ENCODE measurements at regions not wholly inside any gene's neighbourhood (a gene's known extent, or its start where the extent isn't known, plus 50 kb on each side); places are given as distances from the start of the nearest gene placed in this dataset.
"Not testable (repeated sequence)": the region's sequence is repeated elsewhere in the genome, so short reads cannot be mapped to it uniquely, and the experiment has no call there.

- no peak for DNase-seq
These were observed 63.6 kb upstream of the THBS1 start for GRCh38 chr15:39517122-39517855.

GRCh38 chr15:39523968-39524367, 56.9 kb upstream of the THBS1 start:
- DNase-seq: not testable (repeated sequence)

GRCh38 chr15:39529457-39529856, 51.4 kb upstream of the THBS1 start:
- no peak for DNase-seq

GRCh38 chr15:39530480-39531342, 50.2 kb upstream of the THBS1 start:
- peak in 1 of 5 donors; percentile 6 for DNase-seq

Measured in T-helper 1 cell (primary cell).